ENCODE measurements at regions not wholly inside any gene's neighbourhood (a gene's known extent, or its start where the extent isn't known, plus 50 kb on each side); places are given as distances from the start of the nearest gene placed in this dataset.

GRCh38 chr6:132198896-132199295, 202.4 kb downstream of the MOXD1 start:
- no peak for TF ChIP-seq ZFP36L2 (CRISPR knock-in tag; IDR thresholded peaks at IDR 0.05)
- no peak for TF ChIP-seq PHF8 (CRISPR knock-in tag; IDR thresholded peaks at IDR 0.05)
- TF ChIP-seq ZNF160 (CRISPR knock-in tag; IDR thresholded peaks at IDR 0.05): no peak
- TF ChIP-seq REST (IDR thresholded peaks at IDR 0.05; ENCODE audit: borderline replicate concordance in 1 of 2, low read depth in 1 of 2, low read length in 2 of 2): no peak
- TF ChIP-seq ZBTB44 (CRISPR knock-in tag; IDR thresholded peaks at IDR 0.05): no peak
- no peak for TF ChIP-seq PHF21A (CRISPR knock-in tag; IDR thresholded peaks at IDR 0.05)
- TF ChIP-seq GMEB1 (CRISPR knock-in tag; IDR thresholded peaks at IDR 0.05; ENCODE audit: borderline replicate concordance): no peak
- no peak for TF ChIP-seq ZNF850 (CRISPR knock-in tag; conservative IDR thresholded peaks at IDR 0.05)
- TF ChIP-seq FOXO1 (CRISPR knock-in tag; IDR thresholded peaks at IDR 0.05): no peak

Measured in HepG2 (cell line).